HepG2 (cell line): ENCODE measurements at regions not wholly inside any gene's neighbourhood (a gene's known extent, or its start where the extent isn't known, plus 50 kb on each side); places are given as distances from the start of the nearest gene placed in this dataset.

Experiments used
- ATF4 ChIP-seq, 2 experiments: fragments of 450-650 bp in 1 of 2; sonication (generic) in 1 of 2; formaldehyde crosslinking; IDR thresholded peaks; 2 replicates each; pipeline versions ENCODE4 v1.5.0 to v1.8.0; 2020 to 2022; ENCODE audit warnings: mild to moderate bottlenecking in 1 of 2, missing genetic modification reagents in 1 of 2
- ATF5 ChIP-seq: sonication (generic); formaldehyde crosslinking; IDR thresholded peaks from 2 replicates; pipeline ENCODE4 v1.4.0; 2020; ENCODE audit warnings: mild to moderate bottlenecking, low read depth, missing genetic modification reagents
- DNMT1 ChIP-seq: sonication (generic); formaldehyde crosslinking; IDR thresholded peaks from 2 replicates; pipeline ENCODE4 v1.5.1; 2020; ENCODE audit warnings: mild to moderate bottlenecking, missing genetic modification reagents
- GATAD1 ChIP-seq: IDR thresholded peaks from 2 replicates; pipeline ENCODE4 v1.6.1; 2016; ENCODE audit warnings: missing genetic modification reagents, missing compliant biosample characterization
- GATAD2A ChIP-seq: IDR thresholded peaks from 2 replicates; pipeline ENCODE4 v1.6.1; 2016
- HOXA9 ChIP-seq: sonication (generic); formaldehyde crosslinking; IDR thresholded peaks from 2 replicates; pipeline ENCODE4 v1.8.1; 2022; ENCODE audit warnings: missing genetic modification reagents, mild to moderate bottlenecking, moderate library complexity, borderline replicate concordance
- KLF9 ChIP-seq: IDR thresholded peaks from 2 replicates; pipeline ENCODE4 v1.6.1; 2016; ENCODE audit warnings: low read depth
- KMT2A ChIP-seq: sonication (generic); formaldehyde crosslinking; IDR thresholded peaks from 2 replicates; pipeline ENCODE4 v1.4.0; 2020; ENCODE audit warnings: missing genetic modification reagents
- NFIC ChIP-seq: IDR thresholded peaks from 2 replicates; pipeline ENCODE4 v1.6.1; 2012; ENCODE audit warnings: mild to moderate bottlenecking, low read length, inconsistent platforms
- PAXIP1 ChIP-seq: sonication (generic); formaldehyde crosslinking; conservative IDR thresholded peaks from 2 replicates; pipeline ENCODE4 v1.4.0; 2020; ENCODE audit warnings: mild to moderate bottlenecking, missing genetic modification reagents, moderate library complexity
- RAD21 ChIP-seq: fragments of 450-650 bp; formaldehyde crosslinking; IDR thresholded peaks from 2 replicates; pipeline ENCODE4 v1.5.0; 2020; ENCODE audit warnings: mild to moderate bottlenecking
- SAP130 ChIP-seq: IDR thresholded peaks from 2 replicates; pipeline ENCODE4 v1.6.1; 2016; ENCODE audit warnings: low read depth
- SMC3 ChIP-seq: IDR thresholded peaks from 2 replicates; pipeline ENCODE4 v1.6.1; 2011; ENCODE audit warnings: low read length, improper control_type of control experiment
- ZNF124 ChIP-seq: sonication (generic); formaldehyde crosslinking; IDR thresholded peaks from 2 replicates; pipeline ENCODE4 v1.4.0; 2020; ENCODE audit warnings: missing genetic modification reagents
- ZNF275 ChIP-seq: sonication (generic); formaldehyde crosslinking; IDR thresholded peaks from 2 replicates; pipeline ENCODE4 v1.8.0; 2022; ENCODE audit warnings: missing genetic modification reagents, mild to moderate bottlenecking, inconsistent platforms, borderline replicate concordance
- ZNF350 ChIP-seq: sonication (generic); formaldehyde crosslinking; IDR thresholded peaks from 2 replicates; pipeline ENCODE4 v1.4.0; 2020; ENCODE audit warnings: mild to moderate bottlenecking, low read depth, missing genetic modification reagents, borderline replicate concordance
- ZNF549 ChIP-seq: sonication (generic); formaldehyde crosslinking; IDR thresholded peaks from 2 replicates; pipeline ENCODE4 v1.5.0; 2020; ENCODE audit warnings: missing genetic modification reagents
- TF ChIP-seq, protein P1 (sequence below): sonication (generic); formaldehyde crosslinking; IDR thresholded peaks from 2 replicates; pipeline ENCODE4 v1.4.0; 2020; ENCODE audit warnings: missing genetic modification reagents, borderline replicate concordance

- TF ChIP-seq ZNF275: no peak
- TF ChIP-seq PAXIP1 (CRISPR knock-in tag): peak; percentile 84
- TF ChIP-seq GATAD1 (CRISPR knock-in tag): 0 out of 2 replicates have a peak, but pooled peaks have one; percentile 20
- TF ChIP-seq RAD21 (CRISPR knock-in tag): no peak
- TF ChIP-seq ZNF350 (CRISPR knock-in tag): peak; percentile 24; the same call in 1 of the 2 replicates
- TF ChIP-seq ZNF549 (CRISPR knock-in tag): no peak
- no peak for TF ChIP-seq ZNF124 (CRISPR knock-in tag)
- TF ChIP-seq NFIC: peak; percentile 65; the same call in 1 of the 2 replicates
- no peak for TF ChIP-seq DNMT1 (CRISPR knock-in tag)
- peak; percentile 33; the same call in 1 of the 2 replicates for TF ChIP-seq KMT2A (CRISPR knock-in tag)
- TF ChIP-seq HOXA9 (CRISPR knock-in tag): no peak
- TF ChIP-seq GATAD2A (CRISPR knock-in tag): peak; percentile 56; the same call in 1 of the 2 replicates
- TF ChIP-seq SAP130 (CRISPR knock-in tag): peak; percentile 72
- peak in 1 of 2 experiments; percentile 38; a peak in 1 of 4 replicates for TF ChIP-seq ATF4 (CRISPR knock-in tag; IDR thresholded peaks at IDR 0.05)
- no peak for TF ChIP-seq KLF9 (CRISPR knock-in tag)
- TF ChIP-seq, protein P1, sequence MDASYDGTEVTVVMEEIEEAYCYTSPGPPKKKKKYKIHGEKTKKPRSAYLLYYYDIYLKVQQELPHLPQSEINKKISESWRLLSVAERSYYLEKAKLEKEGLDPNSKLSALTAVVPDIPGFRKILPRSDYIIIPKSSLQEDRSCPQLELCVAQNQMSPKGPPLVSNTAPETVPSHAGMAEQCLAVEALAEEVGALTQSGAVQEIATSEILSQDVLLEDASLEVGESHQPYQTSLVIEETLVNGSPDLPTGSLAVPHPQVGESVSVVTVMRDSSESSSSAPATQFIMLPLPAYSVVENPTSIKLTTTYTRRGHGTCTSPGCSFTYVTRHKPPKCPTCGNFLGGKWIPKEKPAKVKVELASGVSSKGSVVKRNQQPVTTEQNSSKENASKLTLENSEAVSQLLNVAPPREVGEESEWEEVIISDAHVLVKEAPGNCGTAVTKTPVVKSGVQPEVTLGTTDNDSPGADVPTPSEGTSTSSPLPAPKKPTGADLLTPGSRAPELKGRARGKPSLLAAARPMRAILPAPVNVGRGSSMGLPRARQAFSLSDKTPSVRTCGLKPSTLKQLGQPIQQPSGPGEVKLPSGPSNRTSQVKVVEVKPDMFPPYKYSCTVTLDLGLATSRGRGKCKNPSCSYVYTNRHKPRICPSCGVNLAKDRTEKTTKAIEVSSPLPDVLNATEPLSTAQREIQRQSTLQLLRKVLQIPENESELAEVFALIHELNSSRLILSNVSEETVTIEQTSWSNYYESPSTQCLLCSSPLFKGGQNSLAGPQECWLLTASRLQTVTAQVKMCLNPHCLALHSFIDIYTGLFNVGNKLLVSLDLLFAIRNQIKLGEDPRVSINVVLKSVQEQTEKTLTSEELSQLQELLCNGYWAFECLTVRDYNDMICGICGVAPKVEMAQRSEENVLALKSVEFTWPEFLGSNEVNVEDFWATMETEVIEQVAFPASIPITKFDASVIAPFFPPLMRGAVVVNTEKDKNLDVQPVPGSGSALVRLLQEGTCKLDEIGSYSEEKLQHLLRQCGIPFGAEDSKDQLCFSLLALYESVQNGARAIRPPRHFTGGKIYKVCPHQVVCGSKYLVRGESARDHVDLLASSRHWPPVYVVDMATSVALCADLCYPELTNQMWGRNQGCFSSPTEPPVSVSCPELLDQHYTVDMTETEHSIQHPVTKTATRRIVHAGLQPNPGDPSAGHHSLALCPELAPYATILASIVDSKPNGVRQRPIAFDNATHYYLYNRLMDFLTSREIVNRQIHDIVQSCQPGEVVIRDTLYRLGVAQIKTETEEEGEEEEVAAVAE: no peak
- TF ChIP-seq ATF5 (CRISPR knock-in tag): no peak
- TF ChIP-seq SMC3: no peak
These were observed 253.2 kb downstream of the SPRY1 start (continued) for GRCh38 chr4:123649645-123650391.
